Activated CD4-positive, alpha-beta T cell treated with anti-CD3 and anti-CD28 coated beads for 36 hours (primary cell): ENCODE measurements at regions not wholly inside any gene's neighbourhood (a gene's known extent, or its start where the extent isn't known, plus 50 kb on each side); places are given as distances from the start of the nearest gene placed in this dataset.
"Not testable (repeated sequence)": the region's sequence is repeated elsewhere in the genome, so short reads cannot be mapped to it uniquely, and the experiment has no call there.

ENCODE experiments used
- ATAC-seq: fragments of 200-7000 bp; cut with Tn5 transposase; one replicate; pipeline ENCODE4 v1.10.0; 2021; ENCODE audit warnings: mild to moderate bottlenecking, moderate library complexity
- CTCF ChIA-PET: fragments of 350-600 bp; sonication (Branson Sonifier 250); formaldehyde crosslinking; loops from one replicate; lab custom pipeline; 2021; ENCODE audit warnings: antibody characterized with exemption; lab: Charles Lee
- POLR2A ChIA-PET: fragments of 350-600 bp; sonication (Branson Sonifier 250); formaldehyde crosslinking; loops from one replicate; lab custom pipeline; 2021; ENCODE audit warnings: antibody characterized with exemption, inconsistent platforms; lab: Charles Lee
- DNase-seq: peaks from one replicate; pipeline ENCODE4 v3.0.0-alpha.2; 2020
- H3K27ac Mint-ChIP-seq: one replicate; pipeline ENCODE4 v1.8.0; 2021; ENCODE audit warnings: mixed read lengths
- H3K27me3 Mint-ChIP-seq: one replicate; pipeline ENCODE4 v1.8.0; 2021; ENCODE audit warnings: mixed read lengths
- H3K36me3 Mint-ChIP-seq: one replicate; pipeline ENCODE4 v1.8.0; 2021; ENCODE audit warnings: low read depth, mixed read lengths
- H3K4me1 Mint-ChIP-seq: one replicate; pipeline ENCODE4 v1.8.0; 2021; ENCODE audit warnings: mixed read lengths
- H3K4me3 Mint-ChIP-seq: one replicate; pipeline ENCODE4 v1.8.0; 2021; ENCODE audit warnings: mild to moderate bottlenecking, moderate library complexity, mixed read lengths
- H3K9me3 Mint-ChIP-seq: one replicate; pipeline ENCODE4 v1.8.0; 2021; ENCODE audit warnings: low read depth, mixed read lengths
- intact Hi-C, 2 experiments: fragments of 100-400 bp; cut with DNase I in 1 of 2; cut with micrococcal nuclease in 1 of 2; formaldehyde crosslinking; loops; one replicate each; pipeline versions ENCODE4 v1.14.2 to v1.15.1; 2022 to 2024; cut with DNase I, micrococcal nuclease

DNA sequence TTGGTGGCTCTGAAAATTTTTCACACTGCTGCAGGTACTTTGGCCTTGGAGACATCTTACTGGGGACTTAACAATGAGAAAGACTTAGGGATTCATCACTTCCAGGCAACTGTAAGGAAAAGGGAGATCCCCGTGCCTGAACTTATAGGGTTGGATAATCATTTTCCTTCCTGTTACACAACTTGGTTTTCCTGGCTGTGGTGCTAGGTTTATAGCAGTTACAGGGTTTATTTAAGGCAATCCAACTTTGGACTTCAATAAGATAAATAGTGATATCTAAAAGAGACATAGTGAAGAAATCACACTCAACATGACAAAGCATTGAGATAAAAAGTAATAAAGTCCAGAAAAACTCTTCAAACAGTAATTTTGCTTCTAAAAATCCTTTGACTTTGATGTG, 70.2 kb upstream of the RAPH1 start:
- Mint-ChIP-seq H3K36me3 (no peaks in the 10 kb centered on the region), H3K27me3 (no peaks in the 10 kb centered on the region), H3K4me1 (no peaks in the 10 kb centered on the region), H3K9me3 (no peaks in the 10 kb centered on the region), H3K4me3 (no peak overlapping the region), H3K27ac (no peak overlapping the region)
- intact Hi-C loops = no loop called here
- CTCF ChIA-PET = interaction anchor here (0.6 kb wide), 1 partner anchor 266 kb away, joined by 5 read pairs; no protein-coding TSS in a partner anchor
- POLR2A ChIA-PET = interaction anchor here (0.7 kb wide), 1 partner anchor 43 kb away, joined by 4 read pairs; no protein-coding TSS in a partner anchor
- DNase-seq (no peak), ATAC-seq (no peak)

DNA sequence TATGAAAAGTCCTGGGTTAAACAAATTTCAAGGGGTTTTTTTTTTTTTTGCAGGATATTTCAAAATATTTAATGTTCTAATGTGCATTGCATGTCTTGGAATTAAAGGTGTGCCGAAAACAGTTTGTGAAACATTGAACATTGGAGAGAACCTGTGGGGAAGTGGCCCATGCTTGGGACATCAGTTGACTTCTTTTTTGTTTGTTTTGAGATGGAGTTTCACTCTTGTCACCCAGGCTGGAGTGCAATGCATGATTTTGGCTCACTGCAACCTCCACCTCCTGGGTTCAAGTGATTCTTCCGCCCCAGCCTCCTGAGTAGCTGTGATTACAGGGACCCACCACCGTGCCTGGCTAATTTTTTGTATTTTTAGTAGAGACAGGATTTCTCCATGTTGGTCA, 71.0 kb upstream of the RAPH1 start:
- Mint-ChIP-seq H3K27ac (no peak overlapping the region), H3K27me3 (no peaks in the 10 kb centered on the region), H3K9me3 (no peaks in the 10 kb centered on the region), H3K36me3 (no peaks in the 10 kb centered on the region), H3K4me3 (no peak overlapping the region), H3K4me1 (no peaks in the 10 kb centered on the region)
- POLR2A ChIA-PET = no interaction called here
- CTCF ChIA-PET = interaction anchor here (0.6 kb wide), 1 partner anchor 265 kb away, joined by 5 read pairs; no protein-coding TSS in a partner anchor
- DNase-seq (no peak), ATAC-seq (no peak)
- intact Hi-C loops = no loop called here

DNA sequence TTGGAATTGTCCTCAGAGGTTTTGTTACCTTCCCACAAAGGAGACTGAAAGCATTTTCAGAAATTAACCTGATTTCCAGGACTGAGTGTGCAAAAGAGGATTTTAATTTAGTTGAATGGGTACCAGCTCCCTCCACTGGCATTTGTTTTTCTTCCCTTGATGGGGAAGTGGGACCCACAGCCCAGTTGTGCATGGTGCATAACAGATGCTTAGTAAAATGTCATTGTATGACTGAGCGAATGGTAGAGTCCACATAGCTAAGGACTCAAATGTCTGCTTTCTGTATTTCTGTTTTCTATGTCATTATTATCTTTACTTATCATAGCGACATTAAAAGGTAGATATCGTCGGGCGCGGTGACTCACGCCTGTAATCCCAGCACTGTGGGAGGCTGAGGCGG, 75.5 kb upstream of the RAPH1 start:
- Mint-ChIP-seq H3K4me1 (peaks cover 2% of the 10 kb centered on the region), H3K27me3 (no peaks in the 10 kb centered on the region), H3K9me3 (no peaks in the 10 kb centered on the region), H3K4me3 (no peak overlapping the region), H3K36me3 (no peaks in the 10 kb centered on the region), H3K27ac (no peak overlapping the region)
- POLR2A ChIA-PET = no interaction called here
- DNase-seq = no peak
- intact Hi-C loops = no loop called here
- CTCF ChIA-PET = no interaction called here
- no peak for ATAC-seq

DNA sequence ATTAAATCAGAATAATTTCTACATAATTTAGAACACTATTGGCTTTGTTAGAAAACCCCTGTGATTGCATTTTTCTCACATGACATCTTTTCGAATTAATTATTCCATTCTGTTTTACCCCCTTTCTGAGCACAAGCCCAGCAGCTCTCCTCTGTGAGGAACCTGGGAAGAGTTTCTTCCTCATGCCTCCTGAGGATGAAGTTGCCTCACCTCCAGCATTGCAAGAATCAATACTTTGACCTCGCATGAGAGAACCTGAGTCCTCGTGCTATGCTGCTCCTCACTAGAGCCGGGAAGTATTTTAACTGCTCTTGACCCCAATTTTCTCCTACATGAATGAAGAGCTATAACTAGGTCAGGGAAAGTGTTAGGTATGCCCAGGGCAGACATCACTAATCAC, 77.1 kb upstream of the RAPH1 start:
- ATAC-seq = no peak
- DNase-seq = no peak
- Mint-ChIP-seq H3K4me3 (no peak overlapping the region), H3K36me3 (no peaks in the 10 kb centered on the region), H3K27ac (no peak overlapping the region), H3K9me3 (no peaks in the 10 kb centered on the region), H3K27me3 (no peaks in the 10 kb centered on the region), H3K4me1 (peaks cover 2% of the 10 kb centered on the region)
- POLR2A ChIA-PET = no interaction called here
- intact Hi-C loops = no loop called here
- CTCF ChIA-PET = interaction anchor here (1.0 kb wide), 1 partner anchor 11 kb away, joined by 3 read pairs; no protein-coding TSS in a partner anchor

DNA sequence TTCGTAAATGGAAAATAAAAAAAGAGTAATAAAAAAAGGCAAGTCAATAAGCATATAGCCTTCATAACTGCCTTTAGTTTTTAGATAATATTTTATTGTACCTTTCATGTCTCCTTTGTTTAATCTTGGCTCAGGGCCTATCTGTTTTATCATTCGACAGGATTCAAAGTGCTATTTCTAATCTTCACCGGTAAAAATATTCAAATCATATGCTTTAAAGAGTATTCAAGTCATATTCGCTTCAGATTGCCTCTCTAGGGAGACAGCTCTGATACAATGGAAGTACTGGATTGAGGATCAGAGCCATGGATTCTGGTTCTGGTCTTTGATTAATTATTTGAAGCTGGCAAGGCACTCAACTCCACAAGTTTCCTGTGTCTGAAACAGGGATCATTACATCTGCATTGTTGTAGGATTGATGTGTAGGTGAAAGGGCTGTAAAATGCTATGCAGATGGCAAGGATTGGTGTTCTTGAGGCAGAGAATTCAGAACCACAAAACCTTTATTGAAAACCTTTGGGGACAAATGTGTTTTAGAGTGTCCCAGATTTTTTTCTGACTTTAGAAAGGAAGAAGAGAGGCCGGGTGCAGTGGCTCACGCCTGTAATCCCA, 84.3 kb upstream of the RAPH1 start:
- Mint-ChIP-seq H3K4me1 (peaks cover 8% of the 10 kb centered on the region), H3K36me3 (no peaks in the 10 kb centered on the region), H3K9me3 (peaks cover 9% of the 10 kb centered on the region), H3K27me3 (no peaks in the 10 kb centered on the region), H3K4me3 (no peak overlapping the region), H3K27ac (peak overlapping the region; percentile 44)
- ChIA-PET POLR2A (interaction anchor here (0.6 kb wide), 1 partner anchor 335 kb away, joined by 3 read pairs; no protein-coding TSS in a partner anchor), CTCF (interaction anchor here (0.5 kb wide), 1 partner anchor 391 kb away, joined by 5 read pairs; no protein-coding TSS in a partner anchor)
- intact Hi-C loops = no loop called here
- DNase-seq = no peak
- ATAC-seq = no peak

DNA sequence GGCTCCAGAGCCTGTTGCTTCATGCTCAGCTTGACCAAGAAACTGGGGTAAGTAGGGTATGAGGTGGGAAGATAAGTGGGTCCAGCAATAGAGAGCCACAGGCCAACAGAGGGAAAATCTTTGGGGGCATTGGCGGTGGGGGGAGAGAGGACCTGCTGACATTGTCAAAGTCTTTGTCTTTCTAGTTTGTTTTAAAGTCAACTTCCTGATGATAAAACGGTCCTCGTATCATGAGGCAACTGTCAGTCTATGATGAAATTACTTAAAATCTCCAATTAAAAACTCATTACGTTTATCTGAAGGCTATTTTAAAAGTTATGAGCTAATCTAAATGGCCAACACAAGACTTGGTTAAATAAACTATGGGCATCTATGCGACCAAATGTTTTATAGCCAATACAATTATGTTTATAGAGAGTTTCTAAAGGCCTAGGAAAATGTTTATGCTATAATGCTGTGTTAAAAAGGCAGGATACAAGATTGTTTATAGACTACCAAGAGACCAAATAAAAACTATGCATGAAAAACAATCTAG, 84.4 kb upstream of the CD28 start:
- DNase-seq = no peak
- Mint-ChIP-seq H3K4me3 (no peak overlapping the region), H3K9me3 (peaks cover 9% of the 10 kb centered on the region), H3K27ac (no peak overlapping the region), H3K36me3 (no peaks in the 10 kb centered on the region), H3K4me1 (peaks cover 8% of the 10 kb centered on the region), H3K27me3 (no peaks in the 10 kb centered on the region)
- CTCF ChIA-PET = interaction anchor here (0.6 to 0.7 kb wide), 2 partner anchors 463 to 1875 kb away, joined by 3 to 4 read pairs; no protein-coding TSS in a partner anchor
- POLR2A ChIA-PET = no interaction called here
- no peak for ATAC-seq
- intact Hi-C loops = no loop called here

DNA sequence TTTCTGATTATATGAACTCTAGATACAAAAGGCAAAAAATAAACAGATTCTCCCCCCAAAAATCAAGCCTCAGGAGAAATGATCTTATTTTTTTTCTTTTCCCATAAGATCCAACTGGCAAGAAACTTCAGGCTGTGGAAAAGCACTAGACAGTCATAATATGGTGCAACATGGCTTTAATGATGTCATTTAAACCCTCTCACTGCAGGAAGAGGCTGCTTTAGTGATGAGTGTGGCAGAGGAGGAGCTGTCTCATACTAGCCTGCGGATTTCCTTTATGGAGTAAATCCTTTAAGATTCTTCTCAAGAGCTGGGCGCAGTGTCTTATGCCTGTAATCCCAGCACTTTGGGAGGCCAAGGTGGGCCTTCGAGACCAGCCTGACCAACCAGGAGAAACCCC, 83.3 kb upstream of the CD28 start:
- no peaks in the 10 kb centered on the region for H3K27me3 Mint-ChIP-seq
- ATAC-seq (no peak), DNase-seq (no peak)
- no peaks in the 10 kb centered on the region for H3K36me3 Mint-ChIP-seq
- peaks cover 8% of the 10 kb centered on the region for H3K4me1 Mint-ChIP-seq
- no peak overlapping the region for H3K4me3 Mint-ChIP-seq
- intact Hi-C loops = no loop called here
- POLR2A ChIA-PET = no interaction called here
- CTCF ChIA-PET = interaction anchor here (1.2 kb wide), 1 partner anchor 11 kb away, joined by 3 read pairs; no protein-coding TSS in a partner anchor
- H3K9me3 Mint-ChIP-seq = peaks cover 9% of the 10 kb centered on the region
- no peak overlapping the region for H3K27ac Mint-ChIP-seq

DNA sequence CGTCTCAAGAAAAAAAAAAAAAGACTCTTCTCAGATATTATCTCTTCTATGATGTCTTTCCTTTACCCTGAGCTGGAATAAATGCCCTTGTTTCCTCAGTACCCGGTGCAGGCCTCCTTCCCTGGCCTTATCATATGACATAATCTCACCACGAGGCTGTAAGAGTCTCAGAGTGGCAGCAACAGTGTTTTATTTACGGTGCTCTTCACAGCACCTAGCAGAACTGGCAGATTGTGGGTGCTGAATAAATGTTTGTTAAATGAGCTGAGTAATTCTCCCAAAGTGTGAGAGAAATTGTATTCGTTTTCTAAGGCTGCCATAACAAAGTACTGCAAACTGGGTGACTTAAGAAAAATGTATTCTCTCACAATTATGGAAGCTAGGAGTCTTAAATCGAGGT, 82.8 kb upstream of the CD28 start:
- ChIA-PET CTCF (interaction anchor here (0.6 to 1.2 kb wide), 2 partner anchors 11 to 186 kb away, joined by 3 read pairs; no protein-coding TSS in a partner anchor), POLR2A (interaction anchor here (0.7 kb wide), 1 partner anchor 891 kb away, joined by 7 read pairs; no protein-coding TSS in a partner anchor)
- H3K27me3 Mint-ChIP-seq = no peaks in the 10 kb centered on the region
- no peak overlapping the region for H3K27ac Mint-ChIP-seq
- intact Hi-C loops = no loop called here
- H3K4me1 Mint-ChIP-seq = peaks cover 8% of the 10 kb centered on the region
- peaks cover 9% of the 10 kb centered on the region for H3K9me3 Mint-ChIP-seq
- DNase-seq (no peak), ATAC-seq (no peak)
- H3K36me3 Mint-ChIP-seq = no peaks in the 10 kb centered on the region
- H3K4me3 Mint-ChIP-seq = no peak overlapping the region

DNA sequence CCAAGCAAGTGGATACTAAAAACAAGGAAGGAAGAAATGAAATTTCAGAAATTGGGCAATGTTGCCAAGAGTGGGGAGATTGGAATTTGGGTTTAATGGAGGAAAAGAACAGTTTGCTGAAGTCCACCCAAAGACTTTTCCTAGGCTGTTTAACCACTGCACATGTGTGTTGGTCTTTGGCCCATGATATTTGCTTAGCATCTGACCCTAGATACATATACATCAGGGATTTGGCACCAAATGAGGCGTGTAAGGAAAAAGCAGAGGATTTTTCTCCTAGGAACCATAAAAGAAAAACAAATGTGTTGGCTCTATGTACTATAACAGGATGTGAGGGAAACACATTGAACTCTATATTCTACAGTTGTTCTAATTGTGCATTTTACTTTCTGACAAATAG, 80.7 kb upstream of the CD28 start:
- POLR2A ChIA-PET = no interaction called here
- ATAC-seq (no peak), DNase-seq (no peak)
- intact Hi-C loops = no loop called here
- H3K9me3 Mint-ChIP-seq = peaks cover 9% of the 10 kb centered on the region
- H3K4me1 Mint-ChIP-seq = peaks cover 8% of the 10 kb centered on the region
- CTCF ChIA-PET = interaction anchor here (0.7 kb wide), 1 partner anchor 52 kb away, joined by 3 read pairs; no protein-coding TSS in a partner anchor
- H3K4me3 Mint-ChIP-seq = no peak overlapping the region
- H3K27me3 Mint-ChIP-seq = no peaks in the 10 kb centered on the region
- no peak overlapping the region for H3K27ac Mint-ChIP-seq
- no peaks in the 10 kb centered on the region for H3K36me3 Mint-ChIP-seq

DNA sequence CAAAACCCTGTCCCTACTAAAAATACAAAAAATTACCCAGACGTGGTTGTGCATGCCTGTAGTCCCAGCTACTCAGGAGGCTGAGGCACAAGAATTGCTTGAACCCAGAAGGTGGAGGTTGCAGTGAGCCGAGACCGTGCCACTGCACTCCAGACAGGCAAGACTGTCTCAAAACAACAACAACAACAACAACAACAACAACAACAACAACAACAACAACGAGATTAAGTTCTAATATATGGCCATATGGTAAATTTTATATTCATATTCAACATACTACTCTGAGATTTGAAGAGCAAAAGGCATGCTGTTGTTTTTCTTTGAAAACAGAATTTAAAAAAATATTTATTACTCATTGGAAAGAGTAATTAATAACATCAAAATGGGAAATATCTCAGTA, 80.2 kb upstream of the CD28 start:
- DNase-seq, H3K27ac Mint-ChIP-seq, H3K27me3 Mint-ChIP-seq, H3K9me3 Mint-ChIP-seq, H3K36me3 Mint-ChIP-seq, ATAC-seq, POLR2A ChIA-PET, H3K4me1 Mint-ChIP-seq, intact Hi-C loops, H3K4me3 Mint-ChIP-seq: not testable (repeated sequence)
- CTCF ChIA-PET = interaction anchor here (0.6 kb wide), 1 partner anchor 192 kb away, joined by 3 read pairs; no protein-coding TSS in a partner anchor

DNA sequence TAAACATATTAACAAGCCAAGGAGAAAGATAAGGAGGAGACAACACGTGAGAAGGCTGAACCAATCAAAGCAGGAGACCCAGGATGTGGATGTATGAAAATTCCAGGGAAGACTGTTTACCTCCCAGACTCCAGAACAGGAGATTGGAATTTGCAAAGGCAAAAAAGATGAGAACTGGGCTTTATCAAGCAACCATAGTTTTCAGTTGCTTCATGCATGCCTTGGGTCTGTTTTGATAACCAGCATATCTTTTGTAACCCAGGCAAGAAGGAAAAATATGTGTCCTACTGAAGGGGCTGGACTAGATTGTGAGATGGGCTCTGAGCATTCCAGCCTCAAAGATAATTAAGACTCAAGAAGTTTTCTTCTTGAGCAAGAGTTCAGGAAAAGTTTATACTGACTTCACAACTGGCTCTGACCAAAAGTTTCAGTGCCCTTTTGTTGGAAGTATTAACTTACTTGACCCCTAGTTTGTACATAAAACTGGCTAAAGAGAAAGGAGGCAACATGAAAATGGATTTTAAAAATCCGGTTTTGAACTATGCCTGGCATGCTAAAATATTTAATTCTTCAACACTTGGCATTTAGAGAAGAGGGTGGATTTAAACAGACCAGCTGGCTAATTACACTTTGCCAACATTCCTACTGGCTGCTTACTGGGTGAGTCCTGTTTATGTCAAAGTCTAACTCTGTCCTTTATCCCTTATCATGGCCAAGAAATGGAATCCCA, 79.3 kb upstream of the CD28 start:
- Mint-ChIP-seq H3K27me3 (no peaks in the 10 kb centered on the region), H3K4me3 (no peak overlapping the region), H3K36me3 (no peaks in the 10 kb centered on the region), H3K4me1 (peaks cover 8% of the 10 kb centered on the region), H3K9me3 (peaks cover 2% of the 10 kb centered on the region), H3K27ac (no peak overlapping the region)
- intact Hi-C loops = no loop called here
- POLR2A ChIA-PET = no interaction called here
- no peak for DNase-seq
- CTCF ChIA-PET = interaction anchor here (0.9 to 1.4 kb wide), 3 partner anchors 12 to 155 kb away, joined by 3 read pairs; no protein-coding TSS in a partner anchor
- no peak for ATAC-seq
